ENCODE measurements at regions not wholly inside any gene's neighbourhood (a gene's known extent, or its start where the extent isn't known, plus 50 kb on each side); places are given as distances from the start of the nearest gene placed in this dataset.
A peak's percentile ranks its signal among the peaks of the same experiment; 100 is the strongest.

GRCh38 chr7:33742521-33742920 lies 162.8 kb upstream of the BMPER start:
- no peaks in the 10 kb centered on the region for H3K27me3 ChIP-seq (ENCODE audit: control insufficient read depth, insufficient read depth, low read length)
- 69% methylated on average over 6 of the region's 6 CpGs for WGBS (ENCODE audit: insufficient coverage)
- H3K4me3 ChIP-seq (ENCODE audit: low read length): no peak overlapping the region
- H3K27ac ChIP-seq (ENCODE audit: low read length): no peak overlapping the region
- Mint-ChIP-seq H3K36me3 (no peaks in the 10 kb centered on the region), H3K4me3 (peak overlapping the region; percentile 63), H3K9me3 (no peaks in the 10 kb centered on the region), H3K27ac (peak overlapping the region; percentile 33 to 60), H3K27me3 (ENCODE audit: low read depth in 2 of 2) (no peaks in the 10 kb centered on the region), H3K4me1 (peaks cover 42 to 43% of the 10 kb centered on the region in 2 donors)
- ATAC-seq (no peak), DNase-seq (no peak)
- peaks cover 34% of the 10 kb centered on the region for H3K4me1 ChIP-seq (ENCODE audit: control insufficient read depth, insufficient read depth, low read length)
- no peaks in the 10 kb centered on the region for H3K36me3 ChIP-seq (ENCODE audit: control insufficient read depth, insufficient read depth, low read length)
- intact Hi-C loops (cut with micrococcal nuclease): no loop called here
- peaks cover 9% of the 10 kb centered on the region for H3K9me3 ChIP-seq (ENCODE audit: control insufficient read depth, insufficient read depth, low read length)
- TF ChIP-seq CTCF (IDR thresholded peaks at IDR 0.05): no peak

GRCh38 chr7:33742999-33743587 lies 162.2 kb upstream of the BMPER start:
- Mint-ChIP-seq H3K4me1 (peaks cover 36 to 37% of the 10 kb centered on the region in 2 donors), H3K36me3 (no peaks in the 10 kb centered on the region), H3K9me3 (no peaks in the 10 kb centered on the region), H3K27ac (peak overlapping the region; percentile 33 to 60), H3K27me3 (ENCODE audit: low read depth in 2 of 2) (no peaks in the 10 kb centered on the region), H3K4me3 (peak overlapping the region; percentile 63)
- no peak for DNase-seq
- 90% methylated on average over 4 of the region's 4 CpGs for WGBS (ENCODE audit: insufficient coverage)
- intact Hi-C loops (cut with micrococcal nuclease): no loop called here
- TF ChIP-seq CTCF (IDR thresholded peaks at IDR 0.05): no peak
- Histone ChIP-seq H3K27ac (ENCODE audit: low read length) (no peak overlapping the region), H3K4me1 (ENCODE audit: control insufficient read depth, insufficient read depth, low read length) (peaks cover 31% of the 10 kb centered on the region), H3K27me3 (ENCODE audit: control insufficient read depth, insufficient read depth, low read length) (no peaks in the 10 kb centered on the region), H3K4me3 (ENCODE audit: low read length) (no peak overlapping the region), H3K9me3 (ENCODE audit: control insufficient read depth, insufficient read depth, low read length) (peaks cover 8% of the 10 kb centered on the region), H3K36me3 (ENCODE audit: control insufficient read depth, insufficient read depth, low read length) (no peaks in the 10 kb centered on the region)
- ATAC-seq: no peak

- H3K36me3 Mint-ChIP-seq: no peaks in the 10 kb centered on the region
- H3K4me1 Mint-ChIP-seq: peaks cover 31 to 32% of the 10 kb centered on the region in 2 donors
- 83% methylated on average over 5 of the region's 5 CpGs for WGBS (ENCODE audit: insufficient coverage)
- peaks cover 3% of the 10 kb centered on the region for H3K9me3 ChIP-seq (ENCODE audit: control insufficient read depth, insufficient read depth, low read length)
- no peak for TF ChIP-seq CTCF (IDR thresholded peaks at IDR 0.05)
- no peak overlapping the region for H3K4me3 ChIP-seq (ENCODE audit: low read length)
- H3K27me3 ChIP-seq (ENCODE audit: control insufficient read depth, insufficient read depth, low read length): no peaks in the 10 kb centered on the region
- H3K36me3 ChIP-seq (ENCODE audit: control insufficient read depth, insufficient read depth, low read length): no peaks in the 10 kb centered on the region
- no peaks in the 10 kb centered on the region for H3K9me3 Mint-ChIP-seq
- DNase-seq (no peak), ATAC-seq (no peak)
- peak overlapping the region in 1 of 2 donors; percentile 60 for H3K27ac Mint-ChIP-seq
- no peak overlapping the region for H3K4me3 Mint-ChIP-seq
- no peaks in the 10 kb centered on the region for H3K27me3 Mint-ChIP-seq (ENCODE audit: low read depth in 2 of 2)
- no peak overlapping the region for H3K27ac ChIP-seq (ENCODE audit: low read length)
- peaks cover 26% of the 10 kb centered on the region for H3K4me1 ChIP-seq (ENCODE audit: control insufficient read depth, insufficient read depth, low read length)
- intact Hi-C loops (cut with micrococcal nuclease): no loop called here
Measured at GRCh38 chr7:33743594-33743993, 161.7 kb upstream of the BMPER start.

Data from natural killer cell (primary cell).